GM19397 (cell line): ENCODE measurements at regions not wholly inside any gene's neighbourhood (a gene's known extent, or its start where the extent isn't known, plus 50 kb on each side); places are given as distances from the start of the nearest gene placed in this dataset.
"Not testable (repeated sequence)": the region's sequence is repeated elsewhere in the genome, so short reads cannot be mapped to it uniquely, and the experiment has no call there.

Experiments used
- ATAC-seq: cut with Tn5 transposase; IDR thresholded peaks from one replicate; pipeline ENCODE4 v1.9.1; 2021; ENCODE audit warnings: mild to moderate bottlenecking, moderate library complexity; ENCODE audit not compliant: unreplicated experiment

- ATAC-seq = no peak
Measured at GRCh38 chr6:56904068-56904467, 50.8 kb upstream of the BEND6 start.

DNA sequence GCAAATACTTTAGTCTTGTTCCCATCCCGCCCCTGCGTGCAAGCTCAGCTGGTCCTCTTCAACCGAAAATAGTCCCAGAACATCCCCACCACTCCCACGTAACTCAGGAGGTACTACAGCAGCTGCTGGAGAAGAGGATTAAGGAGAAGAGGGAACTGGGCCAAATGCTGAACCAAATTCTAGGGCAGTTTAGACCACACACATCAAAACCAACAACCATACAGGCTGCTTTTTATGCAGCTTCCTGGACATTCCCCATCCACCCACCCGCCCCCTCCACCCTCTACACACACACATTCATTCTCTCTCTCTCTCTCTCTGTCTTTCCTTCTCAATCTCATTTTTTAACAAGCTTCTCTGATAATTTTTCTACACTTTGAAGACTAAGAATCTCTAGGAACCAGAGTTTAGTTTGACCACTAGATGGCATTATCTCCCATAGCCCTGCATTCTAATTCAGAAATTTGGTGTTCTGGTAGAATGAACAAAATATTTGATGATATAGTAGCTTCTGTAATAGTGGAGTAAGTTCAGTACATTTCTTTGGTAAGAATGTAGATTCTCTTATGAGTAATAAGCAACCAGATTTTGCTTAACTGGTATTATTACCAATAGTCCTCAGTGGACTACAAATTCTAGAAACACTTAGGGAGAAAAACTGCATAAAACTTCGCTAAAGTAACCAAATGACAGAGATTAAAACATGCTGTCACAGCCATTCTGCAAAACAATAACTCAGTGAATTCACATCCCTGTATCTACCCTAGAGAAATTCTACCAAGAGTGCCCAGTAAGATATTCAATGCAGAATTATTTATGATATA is 52.1 kb upstream of the BEND6 start:
- no peak for ATAC-seq

GRCh38 chr6:56900784-56901183 is 54.1 kb upstream of the BEND6 start:
- ATAC-seq = no peak

GRCh38 chr6:56899753-56900152 is 55.2 kb upstream of the BEND6 start:
- no peak for ATAC-seq

DNA sequence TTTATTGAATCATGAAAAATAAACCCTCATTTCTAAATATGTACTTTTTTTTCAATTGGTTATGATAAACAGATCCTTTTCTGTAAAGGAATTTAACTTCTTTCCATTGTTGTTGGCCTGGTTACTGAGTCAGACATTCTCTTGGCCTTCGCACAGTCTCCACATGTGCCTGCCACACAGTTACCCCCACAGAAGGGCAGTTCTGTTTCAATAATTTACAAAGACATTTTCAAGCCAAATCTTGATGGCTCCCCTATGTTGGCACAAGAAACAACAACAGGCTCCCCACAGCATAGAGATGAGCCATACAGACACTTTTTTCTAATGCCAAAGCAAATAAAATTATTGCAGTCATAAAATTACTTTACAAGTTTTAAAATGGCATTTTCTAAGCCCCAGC is 55.6 kb upstream of the BEND6 start:
- no peak for ATAC-seq

- ATAC-seq = no peak
Measured at GRCh38 chr6:56897789-56898529, 56.9 kb upstream of the BEND6 start.

DNA sequence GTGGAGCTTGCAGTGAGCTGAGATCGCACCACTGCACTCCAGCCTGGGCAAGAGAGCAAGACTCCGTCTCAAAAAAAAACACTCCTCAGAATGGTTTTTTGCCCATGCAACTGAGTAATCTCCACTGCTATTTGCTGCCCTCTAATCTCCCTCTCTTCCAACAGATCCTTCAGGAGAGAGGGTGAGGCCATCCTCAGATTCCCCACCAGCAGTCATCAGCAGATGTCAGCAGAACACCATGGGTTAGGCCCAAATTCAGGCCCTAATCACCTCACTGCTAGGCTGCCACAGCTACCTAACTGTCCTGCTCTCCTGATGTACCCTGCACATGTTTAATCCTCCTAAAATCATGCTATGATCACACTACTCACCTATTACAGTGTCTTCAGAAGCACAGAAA is 63.2 kb upstream of the BEND6 start:
- ATAC-seq = no peak

- peak; percentile 94 for ATAC-seq
Measured at GRCh38 chr6:56890683-56891429, 64.1 kb upstream of the BEND6 start.

DNA sequence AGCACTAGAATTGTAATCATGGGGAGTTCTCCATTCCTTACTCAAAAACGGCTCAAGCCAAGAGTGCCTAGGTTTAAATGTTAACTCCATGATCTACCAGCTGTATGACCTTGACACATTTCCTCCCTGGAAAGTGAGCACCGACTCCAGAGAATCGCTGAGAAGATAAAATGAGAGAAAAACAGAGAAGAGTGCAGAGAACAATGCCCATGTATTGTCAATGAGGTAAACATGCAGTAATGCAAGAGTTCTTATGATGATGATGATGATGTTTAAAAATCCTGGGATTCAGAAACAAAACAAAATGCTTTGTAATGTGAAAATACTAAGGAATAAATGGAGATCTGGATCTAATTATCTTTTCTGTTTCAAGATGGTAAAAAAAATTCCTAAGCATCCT is 64.8 kb upstream of the BEND6 start:
- no peak for ATAC-seq

DNA sequence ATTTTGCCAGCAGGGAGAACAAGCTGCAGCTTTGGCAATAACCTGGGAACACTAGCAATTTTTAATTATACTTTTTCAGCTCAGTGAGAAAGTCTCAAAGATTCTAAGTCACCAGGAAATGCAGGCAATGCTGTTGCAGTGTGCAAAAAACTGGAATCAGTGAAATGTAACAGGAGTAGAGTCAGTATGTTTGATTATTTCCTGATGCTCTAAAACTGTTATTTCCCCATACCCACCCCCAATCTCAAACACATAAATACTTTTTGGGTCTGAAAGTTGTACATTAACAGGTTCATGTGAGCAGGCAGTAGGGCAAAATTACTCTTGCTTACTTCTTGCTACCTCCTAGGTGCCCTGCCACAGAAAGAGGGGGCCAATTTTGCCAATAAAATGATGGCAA is 65.4 kb upstream of the BEND6 start:
- no peak for ATAC-seq

- no peak for ATAC-seq
Measured at GRCh38 chr6:56888687-56889086, 66.2 kb upstream of the BEND6 start.

GRCh38 chr6:56887086-56887485 is 67.8 kb upstream of the BEND6 start:
- ATAC-seq = no peak

- no peak for ATAC-seq
Measured at GRCh38 chr6:56877922-56878321, 77.0 kb upstream of the BEND6 start.

DNA sequence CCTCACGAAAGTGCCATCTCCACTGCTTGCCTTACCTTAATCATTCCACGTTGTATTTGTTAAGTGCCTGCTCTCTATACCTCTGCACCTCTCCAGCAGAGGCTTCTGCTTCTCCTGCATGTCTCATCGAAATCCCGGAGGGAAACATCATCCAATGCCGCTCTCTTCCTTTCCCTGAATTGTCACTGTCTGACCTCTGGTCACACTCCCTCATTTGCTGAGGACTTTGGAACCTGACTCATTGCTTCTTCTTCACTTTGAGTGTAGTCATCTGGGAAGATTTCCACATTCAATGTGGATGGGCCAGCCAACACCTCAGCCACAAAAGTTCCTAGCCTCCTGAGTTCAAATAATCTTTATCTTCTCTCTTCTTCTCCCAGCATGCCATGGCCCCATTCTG is 78.9 kb upstream of the BEND6 start:
- ATAC-seq = no peak

GRCh38 chr6:56875523-56875922 is 79.4 kb upstream of the BEND6 start:
- ATAC-seq = no peak

DNA sequence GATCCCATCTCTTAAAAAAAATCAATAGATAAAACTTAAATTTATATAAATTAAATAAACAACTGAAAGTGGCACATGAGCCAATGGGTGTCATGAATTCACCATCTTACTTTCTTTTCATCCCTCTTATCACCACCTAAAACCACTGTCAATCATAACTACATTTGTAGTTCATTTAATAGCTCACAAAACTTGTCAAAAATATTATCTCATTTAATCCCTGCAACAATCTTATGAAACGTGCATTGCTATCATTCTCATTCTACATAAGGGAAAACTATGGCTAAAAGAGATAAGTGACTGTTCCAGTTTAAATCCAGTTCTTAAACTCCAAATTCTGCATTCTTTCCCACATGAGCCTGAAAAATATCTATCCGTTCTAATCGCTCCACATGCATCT is 80.6 kb upstream of the BEND6 start:
- no peak for ATAC-seq

DNA sequence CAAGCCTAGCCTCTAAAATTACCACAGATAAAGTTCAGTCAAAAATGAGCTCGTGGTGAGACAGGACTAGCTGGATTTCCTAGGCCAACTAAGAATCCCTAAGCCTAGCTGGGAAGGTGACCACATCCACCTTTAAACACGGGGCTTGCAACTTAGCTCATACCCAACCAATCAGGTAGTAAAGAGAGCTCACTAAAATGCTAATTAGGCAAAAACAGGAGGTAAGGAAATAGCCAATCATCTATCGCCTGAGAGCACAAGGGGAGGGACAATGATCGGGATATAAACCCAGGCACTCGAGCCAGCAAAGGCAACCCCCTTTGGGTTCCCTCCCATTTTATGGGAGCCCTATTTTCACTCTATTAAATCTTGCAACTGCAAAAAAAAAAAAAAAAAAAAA is 84.9 kb upstream of the BEND6 start:
- not testable (repeated sequence) for ATAC-seq

GRCh38 chr6:56869346-56869745 is 85.6 kb upstream of the BEND6 start:
- ATAC-seq = no peak

GRCh38 chr6:56868687-56869086 is 86.2 kb upstream of the BEND6 start:
- ATAC-seq = no peak

DNA sequence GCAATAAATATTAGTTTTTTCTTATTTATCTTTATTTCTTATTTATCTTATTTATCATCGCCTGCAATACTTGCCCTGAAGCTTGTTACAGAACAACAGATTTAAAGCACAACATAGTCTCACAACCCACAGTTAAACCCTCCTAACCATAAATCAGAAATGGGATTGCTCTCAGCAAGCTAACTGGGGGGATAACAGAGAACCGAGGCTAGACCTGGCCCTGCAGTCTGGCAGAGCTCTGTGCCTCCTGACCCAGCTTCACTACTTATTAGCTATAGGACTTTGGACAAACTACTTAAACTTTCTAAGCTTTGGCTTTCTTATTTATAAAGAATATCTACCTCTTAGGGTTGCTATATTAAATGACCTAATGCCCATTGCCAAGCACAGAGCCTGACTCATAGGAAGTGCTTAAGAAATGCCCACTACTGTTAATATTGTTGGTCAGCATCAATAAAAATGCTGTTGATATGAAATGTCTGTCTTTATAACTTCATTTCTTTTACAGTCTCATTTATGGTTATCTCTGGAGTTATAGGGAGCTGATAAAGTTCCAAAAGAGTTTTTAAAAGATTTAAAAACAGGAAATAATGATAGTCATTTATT is 87.9 kb upstream of the BEND6 start:
- ATAC-seq = no peak
